ES-I3 (cell line): ENCODE measurements at regions not wholly inside any gene's neighbourhood (a gene's known extent, or its start where the extent isn't known, plus 50 kb on each side); places are given as distances from the start of the nearest gene placed in this dataset.

Experiments
- H3K36me3 ChIP-seq: 2 replicates; pipeline ENCODE4 v1.6.1; 2013; ENCODE audit warnings: mild to moderate bottlenecking, low read length, control low read depth, moderate library complexity; ENCODE audit not compliant: insufficient read depth
- H3K4me1 ChIP-seq: 2 replicates; pipeline ENCODE4 v1.6.1; 2013; ENCODE audit warnings: mild to moderate bottlenecking, control low read depth, low read length; ENCODE audit not compliant: insufficient read depth
- H3K9ac ChIP-seq: 2 replicates; pipeline ENCODE4 v1.6.1; 2013; ENCODE audit warnings: low read depth, mild to moderate bottlenecking, low read length, moderate library complexity
- H3K9me3 ChIP-seq: 2 replicates; pipeline ENCODE4 v1.6.1; 2013; ENCODE audit warnings: mild to moderate bottlenecking, low read length, moderate library complexity; ENCODE audit not compliant: control insufficient read depth, insufficient read depth

DNA sequence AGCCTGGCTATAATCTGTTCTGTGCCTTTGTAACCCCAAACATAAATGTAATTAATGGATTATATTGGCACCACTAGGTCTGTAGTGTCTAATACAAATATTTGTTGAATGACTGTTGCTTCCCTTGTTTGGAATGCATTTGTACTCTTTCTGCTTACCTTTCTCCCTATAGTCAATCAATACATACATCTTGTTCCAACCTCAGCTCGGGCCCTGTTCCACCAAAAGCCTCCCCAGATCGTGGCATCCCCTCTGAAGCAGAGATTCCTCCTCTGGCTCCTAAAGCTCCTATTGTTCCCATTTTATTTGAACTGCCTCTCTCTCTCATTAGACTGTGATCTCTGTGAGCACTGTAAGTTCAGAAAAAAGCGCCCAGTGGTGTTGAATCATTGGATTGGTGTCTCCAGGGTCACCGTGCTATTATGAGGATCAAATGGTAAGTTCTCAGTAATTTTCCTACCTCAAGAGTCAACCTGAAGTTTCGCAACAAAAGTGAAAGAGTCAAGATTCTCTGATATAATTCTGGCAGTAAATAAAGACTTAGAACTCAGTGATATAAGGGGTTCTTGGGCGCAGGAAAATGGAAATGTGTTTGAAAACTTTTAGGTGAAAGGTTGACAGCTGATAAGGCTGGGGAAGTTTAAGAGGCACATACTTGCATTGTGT, 151.5 kb downstream of the KLF5 start:
- Histone ChIP-seq H3K36me3 (no peaks in the 10 kb centered on the region), H3K4me1 (no peaks in the 10 kb centered on the region), H3K9me3 (no peaks in the 10 kb centered on the region), H3K9ac (no peak overlapping the region)

DNA sequence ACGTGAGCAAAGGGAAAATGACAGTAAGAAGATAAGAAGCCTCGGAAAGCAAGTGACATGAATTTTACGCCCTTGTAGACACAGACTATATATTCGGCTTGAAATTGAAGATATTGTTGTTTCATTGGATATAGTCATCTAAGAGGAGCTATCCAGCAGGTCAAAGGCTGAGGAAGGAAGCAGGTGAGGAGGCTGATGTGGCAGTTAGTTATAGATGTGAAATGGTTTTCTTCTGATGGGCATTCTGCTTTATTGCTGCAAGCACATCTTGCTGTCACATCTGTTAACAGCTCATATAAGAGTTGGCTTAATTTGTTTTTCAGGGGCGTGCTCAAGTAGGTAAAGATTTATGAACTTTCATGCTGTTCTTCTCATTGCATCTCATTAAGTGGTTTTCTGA, 146.1 kb downstream of the KLF5 start:
- H3K36me3 ChIP-seq, result no peaks in the 10 kb centered on the region
- no peak overlapping the region for H3K9ac ChIP-seq
- no peaks in the 10 kb centered on the region for H3K4me1 ChIP-seq
- H3K9me3 ChIP-seq, result no peaks in the 10 kb centered on the region

DNA sequence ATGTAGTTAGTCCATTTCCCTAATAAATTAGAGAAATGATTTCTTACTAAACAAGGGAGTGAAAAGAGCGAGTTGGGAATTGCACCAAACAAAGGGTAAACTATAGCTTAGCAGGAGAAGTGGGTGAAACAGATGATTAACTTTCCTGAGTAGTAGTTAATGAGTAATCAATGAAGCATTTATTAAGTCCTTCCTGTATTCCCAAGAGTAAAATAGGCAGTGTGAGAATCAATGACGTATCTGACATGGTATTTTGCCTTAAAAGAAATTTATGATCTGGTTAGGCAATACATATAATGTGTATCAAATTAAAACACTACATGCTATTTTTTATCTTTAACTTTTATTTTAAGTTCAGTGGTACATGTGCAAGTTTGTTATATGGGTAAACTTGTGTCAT, 142.8 kb downstream of the KLF5 start:
- no peaks in the 10 kb centered on the region for H3K9me3 ChIP-seq
- no peaks in the 10 kb centered on the region for H3K4me1 ChIP-seq

DNA sequence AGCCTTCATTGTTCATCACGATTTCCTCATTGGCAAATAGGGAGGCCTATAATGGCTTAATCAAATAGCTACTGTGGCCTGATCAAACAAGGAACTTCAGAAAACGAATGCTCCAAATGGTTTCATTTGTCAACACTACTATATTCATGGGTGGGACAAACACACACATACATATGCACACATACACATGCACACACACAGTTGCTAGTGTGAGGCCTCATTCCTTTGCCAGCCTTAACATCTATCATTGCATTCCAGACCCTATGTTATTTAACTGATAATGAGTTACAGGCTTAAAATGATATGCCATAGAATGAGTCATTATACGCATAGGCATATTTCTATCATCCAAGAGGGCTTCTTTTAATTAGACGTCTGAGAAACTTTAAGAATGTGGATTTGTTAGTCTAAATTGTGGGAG, 140.2 kb downstream of the KLF5 start:
- no peaks in the 10 kb centered on the region for H3K4me1 ChIP-seq
- no peak overlapping the region for H3K9ac ChIP-seq
- H3K9me3 ChIP-seq, result no peaks in the 10 kb centered on the region
- no peaks in the 10 kb centered on the region for H3K36me3 ChIP-seq

More for the DNA sequence above, 142.8 kb downstream of the KLF5 start:
- Histone ChIP-seq H3K36me3 (no peaks in the 10 kb centered on the region), H3K9ac (no peak overlapping the region)

DNA sequence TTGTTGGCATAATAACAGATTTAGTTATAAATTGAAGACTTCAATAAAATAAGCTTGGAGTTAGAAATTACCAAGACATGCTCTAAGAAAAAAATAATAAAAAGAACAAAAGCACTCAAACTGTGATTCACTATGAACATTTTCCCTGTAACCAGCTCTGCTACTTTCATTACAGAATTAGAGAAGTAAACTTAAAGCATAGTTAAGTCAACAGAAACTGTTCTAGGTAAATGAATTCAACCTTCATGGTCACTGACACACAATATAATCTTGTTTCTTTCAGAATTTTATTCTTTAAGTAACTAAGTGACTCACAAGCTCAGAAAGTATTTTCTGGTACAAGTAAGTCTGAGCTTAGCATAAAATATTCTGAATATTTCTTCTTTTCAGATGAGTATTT, 136.3 kb downstream of the KLF5 start:
- no peaks in the 10 kb centered on the region for H3K36me3 ChIP-seq
- no peaks in the 10 kb centered on the region for H3K9me3 ChIP-seq
- no peak overlapping the region for H3K9ac ChIP-seq
- peaks cover 3% of the 10 kb centered on the region; the same call in 1 of the 2 replicates for H3K4me1 ChIP-seq

DNA sequence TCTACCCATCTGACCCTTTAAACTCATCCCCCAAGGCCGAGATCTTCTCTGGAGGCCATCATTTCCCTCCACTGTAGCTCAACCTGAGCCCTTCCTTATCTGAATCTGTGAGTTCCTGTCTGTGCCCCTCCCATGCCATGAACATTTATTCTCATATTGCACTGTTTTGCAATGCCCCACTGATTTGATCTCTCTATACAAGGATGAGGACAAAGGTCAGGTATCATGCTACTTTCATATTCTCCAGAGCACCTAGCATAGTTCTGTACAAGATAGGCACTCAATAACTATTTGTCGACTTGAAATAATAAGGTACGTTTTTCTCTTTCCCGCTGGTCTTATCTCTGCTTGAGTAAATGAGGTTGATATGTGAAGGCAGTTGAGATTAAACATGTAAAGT, 135.5 kb downstream of the KLF5 start:
- Histone ChIP-seq H3K36me3 (no peaks in the 10 kb centered on the region), H3K4me1 (peaks cover 10% of the 10 kb centered on the region; the same call in 1 of the 2 replicates), H3K9me3 (no peaks in the 10 kb centered on the region), H3K9ac (no peak overlapping the region)

DNA sequence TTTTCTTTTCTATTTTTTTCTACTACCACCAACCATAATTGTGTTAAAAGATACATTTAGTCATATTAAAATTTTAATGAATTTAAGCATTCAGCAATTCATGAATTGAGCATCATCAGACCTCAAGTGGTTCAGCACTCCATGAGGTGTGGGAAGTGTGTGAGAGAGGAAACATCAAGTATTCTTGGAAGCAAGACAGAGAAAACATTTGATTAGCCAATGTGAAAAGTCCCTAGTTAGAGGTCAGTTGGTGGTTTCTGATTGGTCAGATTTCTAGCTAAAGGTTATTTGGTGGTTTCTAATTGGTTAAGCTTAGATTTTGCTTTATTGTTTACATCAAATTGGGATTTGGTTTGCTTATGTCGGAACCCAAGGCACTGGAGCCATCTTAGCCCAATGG, 134.7 kb downstream of the KLF5 start:
- Histone ChIP-seq H3K9ac (no peak overlapping the region), H3K9me3 (no peaks in the 10 kb centered on the region), H3K36me3 (no peaks in the 10 kb centered on the region), H3K4me1 (peaks cover 10% of the 10 kb centered on the region; the same call in 1 of the 2 replicates)

DNA sequence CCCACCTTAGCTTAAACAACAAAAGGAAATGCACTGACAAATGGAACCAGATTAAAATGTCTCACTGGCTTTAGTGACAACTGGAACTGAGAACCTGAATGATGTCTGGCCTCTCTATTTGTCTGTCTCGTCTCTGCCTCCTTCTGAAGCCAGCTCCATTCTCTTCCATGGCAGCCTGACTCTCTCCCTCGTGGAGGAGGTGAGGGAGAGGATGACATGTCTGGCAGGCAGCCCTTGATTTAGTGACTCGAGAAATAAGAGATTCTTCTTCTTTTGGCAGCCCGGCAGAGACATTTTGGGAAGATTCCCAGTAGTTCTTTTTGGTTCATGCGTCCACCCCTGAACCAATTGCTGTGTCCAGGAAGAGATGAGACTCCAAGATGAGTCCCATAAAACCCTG, 131.7 kb downstream of the KLF5 start:
- Histone ChIP-seq H3K9me3 (no peaks in the 10 kb centered on the region), H3K36me3 (no peaks in the 10 kb centered on the region), H3K9ac (no peak overlapping the region), H3K4me1 (peaks cover 10% of the 10 kb centered on the region; the same call in 1 of the 2 replicates)

DNA sequence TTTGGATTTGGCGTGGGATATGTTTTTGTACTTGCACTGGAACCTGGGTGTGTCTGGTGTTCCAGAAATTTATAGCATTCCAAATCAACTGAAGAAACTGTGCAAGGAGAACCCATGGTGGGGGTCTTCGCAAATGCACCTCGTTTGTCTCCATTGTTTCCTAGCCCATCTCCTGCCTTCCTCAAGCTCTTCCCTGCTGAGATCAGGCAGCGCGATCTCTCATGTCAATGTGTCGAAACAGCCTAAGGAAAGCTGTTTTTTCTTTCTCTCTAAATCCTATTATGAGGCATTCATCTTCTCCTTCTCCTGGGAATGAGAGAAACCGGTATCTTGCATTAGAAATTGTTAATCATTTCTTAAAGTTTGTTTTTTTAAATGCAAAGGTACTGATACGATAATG, 131.0 kb downstream of the KLF5 start:
- H3K36me3 ChIP-seq, result no peaks in the 10 kb centered on the region
- no peak overlapping the region for H3K9ac ChIP-seq
- peaks cover 10% of the 10 kb centered on the region; the same call in 1 of the 2 replicates for H3K4me1 ChIP-seq
- no peaks in the 10 kb centered on the region for H3K9me3 ChIP-seq

DNA sequence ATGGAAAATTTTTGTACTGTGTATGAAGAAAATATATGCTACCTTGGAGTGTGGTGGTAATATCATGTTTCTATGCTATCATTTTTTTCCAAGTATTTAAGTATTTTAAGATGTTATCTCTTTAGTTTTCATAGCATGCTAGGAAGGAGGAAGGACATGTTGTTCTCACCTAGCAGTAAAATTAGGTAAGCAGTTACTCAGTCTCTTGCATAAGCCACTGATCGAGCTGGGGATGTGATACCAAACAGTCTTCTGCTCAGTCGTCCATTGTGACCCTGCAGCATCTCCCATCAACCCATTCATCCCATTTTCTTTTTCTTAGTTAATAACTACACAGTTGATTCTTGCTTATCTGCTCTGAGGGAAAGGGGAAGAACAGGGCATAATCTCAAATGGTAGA, 130.6 kb downstream of the KLF5 start:
- Histone ChIP-seq H3K36me3 (no peaks in the 10 kb centered on the region), H3K4me1 (peaks cover 10% of the 10 kb centered on the region; the same call in 1 of the 2 replicates), H3K9me3 (no peaks in the 10 kb centered on the region), H3K9ac (no peak overlapping the region)

DNA sequence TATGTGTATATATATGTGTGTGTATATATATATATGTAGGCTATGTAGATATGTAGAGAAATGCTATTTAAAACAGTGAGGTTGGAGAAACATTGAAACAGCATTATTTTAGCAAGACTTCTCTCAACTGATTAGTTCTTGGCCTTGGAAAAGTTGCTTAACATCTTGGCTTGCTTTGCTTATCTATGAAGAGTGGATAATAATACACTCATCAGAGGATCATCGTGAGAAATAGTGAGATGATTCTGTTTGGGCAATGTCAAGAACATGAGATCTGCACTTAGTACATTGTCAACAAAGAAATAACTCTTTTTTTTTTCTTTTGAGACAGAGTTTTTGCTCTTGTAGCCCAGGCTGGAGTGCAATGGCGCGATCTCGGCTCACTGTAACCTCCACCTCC, 128.3 kb downstream of the KLF5 start:
- Histone ChIP-seq H3K9me3 (no peaks in the 10 kb centered on the region), H3K36me3 (no peaks in the 10 kb centered on the region), H3K4me1 (peaks cover 10% of the 10 kb centered on the region; the same call in 1 of the 2 replicates), H3K9ac (no peak overlapping the region)

DNA sequence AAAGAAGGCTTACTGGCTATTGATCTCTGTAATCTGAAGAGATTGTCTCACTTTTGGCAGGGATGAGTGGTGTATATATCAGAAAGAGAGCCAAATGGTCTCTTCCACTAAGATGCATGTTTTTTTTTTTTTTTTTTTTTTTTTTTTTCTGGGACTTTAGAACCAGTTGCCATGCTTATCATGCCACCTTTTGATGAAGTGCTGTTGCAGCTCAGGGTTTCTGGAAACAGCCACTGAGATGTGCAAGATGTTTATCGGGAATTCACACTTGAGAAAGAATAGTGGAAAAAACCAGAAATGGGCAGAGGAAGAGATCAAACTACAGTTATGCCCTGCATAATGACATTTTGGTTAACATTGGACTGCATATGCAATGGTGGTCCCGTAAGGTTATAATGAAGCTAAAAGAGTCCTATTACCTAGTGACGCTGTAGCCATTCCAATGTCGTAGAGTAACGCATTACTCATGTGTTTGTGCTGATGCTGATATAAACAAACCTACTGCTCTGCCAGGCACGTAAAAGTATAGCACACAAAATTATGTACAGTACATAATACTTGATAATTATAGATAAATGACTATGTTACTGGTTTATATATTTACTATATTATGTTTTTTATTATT, 121.0 kb downstream of the KLF5 start:
- Histone ChIP-seq H3K4me1 (no peaks in the 10 kb centered on the region), H3K9ac (no peak overlapping the region), H3K9me3 (no peaks in the 10 kb centered on the region), H3K36me3 (no peaks in the 10 kb centered on the region)

DNA sequence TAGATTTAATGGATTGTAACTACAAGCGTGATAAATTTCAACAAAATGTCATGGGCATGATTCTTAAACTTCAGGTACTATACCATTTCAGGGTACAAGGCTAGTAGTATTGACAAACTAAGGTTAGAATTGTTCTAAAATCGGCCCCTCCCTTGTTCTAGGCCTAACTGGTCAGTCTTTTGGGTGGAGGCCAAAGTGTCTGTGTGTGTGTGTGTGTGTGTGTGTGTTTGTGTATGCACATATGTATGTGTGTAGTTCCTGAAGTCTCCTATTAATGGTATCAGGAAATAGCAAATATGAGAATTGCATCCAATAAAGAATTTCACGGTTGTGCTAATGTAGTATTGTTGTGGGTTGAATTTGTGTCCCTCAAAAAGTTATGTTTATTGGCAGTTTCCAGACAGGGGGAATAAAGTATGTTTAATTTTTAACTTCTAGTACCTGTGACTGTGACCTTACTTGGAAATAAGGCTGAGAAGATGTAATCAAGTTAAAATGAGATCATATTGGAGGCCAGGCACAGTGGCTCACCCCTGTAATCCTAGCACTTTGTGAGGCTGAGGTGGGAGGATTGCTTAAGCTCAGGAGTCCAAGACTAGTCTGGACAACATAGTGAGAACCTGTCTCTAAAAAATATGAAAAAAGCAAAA, 119.2 kb downstream of the KLF5 start:
- Histone ChIP-seq H3K9me3 (no peaks in the 10 kb centered on the region), H3K9ac (no peak overlapping the region), H3K4me1 (no peaks in the 10 kb centered on the region), H3K36me3 (no peaks in the 10 kb centered on the region)

DNA sequence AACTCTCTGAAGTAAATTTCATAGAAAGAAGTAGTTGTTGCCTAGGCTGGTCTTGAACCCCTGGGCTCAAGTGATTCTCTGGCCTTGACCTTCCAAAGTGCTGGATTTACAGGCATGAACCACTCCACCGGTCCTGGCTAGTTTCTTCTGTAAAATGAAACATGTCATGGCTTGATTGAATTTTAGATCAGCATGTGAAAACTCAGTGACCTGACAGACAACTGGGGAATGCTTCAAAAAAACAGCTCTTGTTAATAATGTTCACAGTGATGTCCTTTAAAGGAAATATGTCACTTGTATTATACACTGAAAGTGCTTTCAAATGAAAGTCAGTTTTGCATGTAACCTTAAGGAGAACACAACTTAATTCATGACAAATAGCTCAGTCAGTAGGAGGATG, 118.2 kb downstream of the KLF5 start:
- Histone ChIP-seq H3K9ac (no peak overlapping the region), H3K4me1 (no peaks in the 10 kb centered on the region), H3K9me3 (no peaks in the 10 kb centered on the region), H3K36me3 (no peaks in the 10 kb centered on the region)

DNA sequence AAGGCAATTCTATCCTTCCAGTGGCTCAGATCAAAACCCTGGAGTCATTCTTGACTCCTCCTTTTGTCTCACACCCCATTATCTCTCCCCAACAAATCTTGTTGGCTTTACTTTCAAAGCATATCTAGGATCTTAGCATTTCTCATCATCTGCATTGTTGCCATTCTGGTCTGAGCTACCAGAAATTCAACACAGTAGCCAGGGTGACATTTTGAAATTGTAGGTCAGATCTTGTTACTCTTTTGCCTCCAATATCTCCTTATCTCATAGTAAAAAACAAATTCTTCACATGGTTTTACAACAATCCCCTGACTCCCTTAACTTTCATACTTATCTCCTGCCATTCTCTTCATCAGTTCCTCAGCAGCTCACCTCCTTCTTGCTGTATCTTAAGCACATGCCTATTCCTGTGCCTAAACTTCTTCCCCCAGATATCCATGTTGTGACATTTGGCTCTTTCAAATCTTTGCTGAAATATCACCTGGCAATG, 115.8 kb downstream of the KLF5 start:
- Histone ChIP-seq H3K4me1 (peaks cover 10% of the 10 kb centered on the region), H3K9me3 (no peaks in the 10 kb centered on the region), H3K9ac (no peak overlapping the region)

More for the DNA sequence above, 115.8 kb downstream of the KLF5 start:
- no peaks in the 10 kb centered on the region for H3K36me3 ChIP-seq
